AG09309 (cell line): ENCODE measurements at regions not wholly inside any gene's neighbourhood (a gene's known extent, or its start where the extent isn't known, plus 50 kb on each side); places are given as distances from the start of the nearest gene placed in this dataset.
"Not testable (repeated sequence)": the region's sequence is repeated elsewhere in the genome, so short reads cannot be mapped to it uniquely, and the experiment has no call there.

Source experiments
- DNase-seq: peaks from one replicate; pipeline ENCODE4 v3.0.0-alpha.2; 2010; ENCODE audit warnings: low read depth
- H3K4me3 ChIP-seq: 2 replicates; pipeline ENCODE4 v1.5.1; 2011; ENCODE audit warnings: mild to moderate bottlenecking, low read depth, low read length, moderate library complexity; ENCODE audit not compliant: control insufficient read depth
- TF ChIP-seq, protein P1 (sequence below): IDR thresholded peaks from 2 replicates; pipeline ENCODE4 v1.5.1; 2011; ENCODE audit warnings: mild to moderate bottlenecking, low read depth, low read length, inconsistent platforms; ENCODE audit not compliant: insufficient read depth, control insufficient read depth; ENCODE audit errors: missing control alignments

DNA sequence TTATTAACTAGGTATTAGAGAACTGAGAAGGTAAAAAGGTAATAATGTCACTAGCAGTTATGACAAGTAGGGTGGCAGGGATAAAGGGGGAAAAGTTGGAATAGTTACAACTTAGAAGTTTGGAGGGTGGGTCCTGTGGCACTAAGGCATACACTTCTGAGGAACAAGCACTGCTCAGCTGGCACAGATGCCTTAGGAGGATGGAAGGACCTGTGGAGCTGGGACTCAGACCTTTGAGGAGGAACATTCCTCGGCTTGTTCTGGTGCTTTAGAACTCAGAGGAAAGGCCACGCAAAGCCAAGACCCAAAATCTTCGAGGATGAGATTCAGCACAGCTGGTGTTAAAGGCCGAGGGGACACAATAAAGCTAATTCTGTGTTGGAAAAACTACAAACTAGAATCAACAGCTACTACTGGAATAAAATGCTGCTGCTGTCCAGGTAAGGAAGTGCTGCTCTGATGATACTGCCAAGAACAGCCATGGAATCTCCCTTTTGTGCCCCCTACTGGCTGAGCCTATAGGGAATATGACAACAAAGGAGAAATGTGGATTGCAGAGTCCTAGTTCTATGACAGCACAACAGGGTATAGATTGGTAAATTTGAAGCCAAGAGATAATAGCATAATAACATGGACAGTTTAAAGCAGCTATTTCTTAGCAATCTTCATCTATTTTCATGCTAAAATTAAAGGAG lies 126.7 kb downstream of the SLC25A46 start:
- no peak overlapping the region for H3K4me3 ChIP-seq
- DNase-seq: no peak
- TF ChIP-seq, protein P1, sequence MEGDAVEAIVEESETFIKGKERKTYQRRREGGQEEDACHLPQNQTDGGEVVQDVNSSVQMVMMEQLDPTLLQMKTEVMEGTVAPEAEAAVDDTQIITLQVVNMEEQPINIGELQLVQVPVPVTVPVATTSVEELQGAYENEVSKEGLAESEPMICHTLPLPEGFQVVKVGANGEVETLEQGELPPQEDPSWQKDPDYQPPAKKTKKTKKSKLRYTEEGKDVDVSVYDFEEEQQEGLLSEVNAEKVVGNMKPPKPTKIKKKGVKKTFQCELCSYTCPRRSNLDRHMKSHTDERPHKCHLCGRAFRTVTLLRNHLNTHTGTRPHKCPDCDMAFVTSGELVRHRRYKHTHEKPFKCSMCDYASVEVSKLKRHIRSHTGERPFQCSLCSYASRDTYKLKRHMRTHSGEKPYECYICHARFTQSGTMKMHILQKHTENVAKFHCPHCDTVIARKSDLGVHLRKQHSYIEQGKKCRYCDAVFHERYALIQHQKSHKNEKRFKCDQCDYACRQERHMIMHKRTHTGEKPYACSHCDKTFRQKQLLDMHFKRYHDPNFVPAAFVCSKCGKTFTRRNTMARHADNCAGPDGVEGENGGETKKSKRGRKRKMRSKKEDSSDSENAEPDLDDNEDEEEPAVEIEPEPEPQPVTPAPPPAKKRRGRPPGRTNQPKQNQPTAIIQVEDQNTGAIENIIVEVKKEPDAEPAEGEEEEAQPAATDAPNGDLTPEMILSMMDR: peak; percentile 54

DNA sequence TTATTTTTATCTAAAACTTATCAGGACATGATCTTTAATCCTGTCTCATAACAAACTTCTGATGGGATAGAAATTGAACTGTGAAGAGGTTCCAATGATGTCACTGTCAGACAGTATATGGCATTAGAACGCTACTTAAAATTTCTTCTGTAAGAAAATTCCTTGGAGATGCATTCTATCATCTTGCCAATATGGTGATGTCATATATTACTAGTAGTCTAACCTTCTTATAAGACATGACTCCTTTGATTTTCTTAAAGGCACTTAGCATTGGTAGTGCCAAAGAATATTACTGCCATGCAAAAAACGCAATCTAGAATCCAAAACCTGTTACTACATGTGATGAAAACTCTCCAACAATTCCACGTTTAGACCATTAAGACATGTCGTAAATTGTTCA lies 131.1 kb downstream of the SLC25A46 start:
- DNase-seq: no peak
- H3K4me3 ChIP-seq: no peak overlapping the region
- TF ChIP-seq, protein P1: no peak

DNA sequence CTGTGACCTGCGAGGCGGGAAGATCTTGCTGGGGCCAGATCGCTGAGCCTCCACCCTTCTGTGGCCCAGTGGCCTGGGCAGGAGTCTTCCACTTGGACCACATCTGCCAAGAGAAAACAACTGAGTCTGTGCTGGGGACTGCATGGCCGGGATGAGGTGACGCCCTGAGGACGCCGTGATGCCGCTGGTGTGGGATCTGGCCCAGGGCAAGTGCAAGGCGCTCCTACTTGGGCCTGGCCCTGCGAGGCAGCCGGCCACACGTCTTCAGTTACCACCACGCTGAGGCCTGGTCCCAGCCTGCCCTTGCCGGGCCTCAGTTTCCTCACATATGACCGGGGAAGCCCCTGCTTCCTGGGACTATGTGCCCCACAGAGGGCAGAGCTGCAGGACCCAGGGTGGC lies 133.4 kb downstream of the SLC25A46 start:
- DNase-seq: no peak
- H3K4me3 ChIP-seq: no peak overlapping the region
- TF ChIP-seq, protein P1: no peak

DNA sequence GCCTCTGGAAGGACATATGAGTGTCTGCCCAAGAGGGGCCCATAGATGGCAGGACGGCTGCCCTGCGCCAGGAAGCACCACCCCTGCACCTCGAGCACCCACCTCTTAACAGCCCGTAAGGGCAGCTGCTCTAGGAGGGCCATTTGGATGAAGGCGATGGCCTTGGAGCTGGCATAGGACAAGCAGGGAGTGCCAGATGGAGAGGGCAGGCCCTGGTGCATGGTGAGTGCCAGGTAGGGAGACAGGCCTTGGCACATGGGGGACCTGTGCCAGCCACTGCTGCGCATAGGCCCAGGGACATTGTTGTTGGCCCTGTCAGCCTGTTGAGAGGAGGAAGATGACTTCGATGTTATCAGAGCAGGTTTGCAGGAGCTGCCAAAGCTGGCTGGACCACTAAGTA lies 134.2 kb downstream of the SLC25A46 start:
- no peak for DNase-seq
- H3K4me3 ChIP-seq: no peak overlapping the region
- TF ChIP-seq, protein P1: no peak

DNA sequence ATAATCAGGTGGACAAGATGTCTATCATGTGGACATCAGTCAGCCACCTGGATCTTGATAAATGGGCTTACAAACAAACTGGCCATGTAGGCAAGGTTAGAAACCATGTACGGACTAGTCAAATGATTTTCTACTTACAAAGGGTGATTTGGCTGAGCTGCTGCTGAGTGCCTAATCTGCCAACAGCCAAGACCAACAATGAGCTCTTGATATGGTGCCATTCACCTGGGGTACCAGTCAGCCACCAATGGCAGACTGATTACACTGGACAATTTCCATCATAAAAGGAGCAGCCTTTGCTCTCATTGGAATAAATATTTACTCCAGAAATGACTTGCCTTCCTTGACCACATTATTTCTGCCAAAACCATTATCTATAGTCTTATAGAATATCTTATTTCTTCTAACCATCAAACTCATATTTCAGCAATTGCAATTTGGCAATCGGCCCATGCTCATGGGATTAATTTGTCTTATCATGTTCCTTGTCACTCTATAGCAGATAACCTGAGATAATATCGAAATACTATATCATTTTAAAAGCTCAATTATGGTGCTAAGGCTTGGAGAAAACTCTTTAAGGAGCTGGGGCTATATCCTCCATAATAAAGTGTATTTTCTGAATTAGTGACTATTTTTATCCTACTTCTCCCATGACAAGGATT lies 135.1 kb downstream of the SLC25A46 start:
- H3K4me3 ChIP-seq: no peak overlapping the region
- TF ChIP-seq, protein P1: no peak
- DNase-seq: no peak

DNA sequence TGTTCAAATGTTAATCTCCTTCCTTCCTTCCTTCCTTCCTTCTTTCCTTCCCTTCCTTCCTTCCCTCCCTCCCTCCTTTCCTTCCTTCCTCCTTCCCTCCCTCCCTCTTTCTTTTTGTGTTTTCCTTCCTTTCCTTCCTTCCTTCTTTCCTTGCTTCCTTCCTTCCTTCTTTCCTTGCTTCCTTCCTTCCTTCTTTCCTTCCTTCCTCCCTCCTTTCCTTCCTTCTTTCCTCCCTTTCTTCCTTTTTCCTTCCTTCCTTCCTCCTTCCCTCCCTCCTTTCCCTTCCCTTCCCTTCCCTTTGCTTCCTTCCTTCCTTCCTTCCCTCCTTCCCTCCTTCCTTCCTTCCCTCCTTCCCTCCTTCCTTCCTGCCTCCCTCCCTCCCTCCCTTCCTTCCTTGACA lies 136.3 kb downstream of the SLC25A46 start:
- DNase-seq: not testable (repeated sequence)

DNA sequence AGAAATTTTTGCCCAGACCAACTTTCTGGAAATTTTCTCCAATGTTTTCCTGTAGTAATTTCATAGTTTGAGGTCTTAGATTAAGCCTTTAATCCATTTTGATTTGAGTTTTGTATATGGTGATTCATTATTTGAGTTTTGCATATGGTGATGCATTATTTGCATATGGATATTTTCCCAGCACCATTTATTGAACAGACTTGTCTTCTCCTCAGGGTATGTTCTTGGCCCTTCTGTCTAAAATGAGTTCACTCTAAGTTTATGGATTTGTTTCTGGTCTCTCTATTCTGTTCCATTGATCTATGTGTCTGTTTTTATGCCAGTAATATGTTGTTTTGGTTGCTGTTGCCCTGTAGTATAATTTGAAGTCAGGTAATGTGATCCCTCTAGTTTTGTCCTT lies 139.3 kb downstream of the SLC25A46 start:
- no peak overlapping the region for H3K4me3 ChIP-seq
- no peak for DNase-seq
- TF ChIP-seq, protein P1: no peak

More for the DNA sequence above, 136.3 kb downstream of the SLC25A46 start:
- H3K4me3 ChIP-seq: not testable (repeated sequence)
